ENCODE measurements at regions not wholly inside any gene's neighbourhood (a gene's known extent, or its start where the extent isn't known, plus 50 kb on each side); places are given as distances from the start of the nearest gene placed in this dataset.

GRCh38 chr6:4521070-4521469 lies 255.1 kb upstream of the CDYL start:
- H3K27ac Mint-ChIP-seq = no peak overlapping the region
- H3K9me3 Mint-ChIP-seq = peaks cover 7% of the 10 kb centered on the region
- no peak overlapping the region for H3K4me3 Mint-ChIP-seq
- H3K4me1 Mint-ChIP-seq = no peaks in the 10 kb centered on the region
- no peak for ATAC-seq (replicated peaks)
- H3K27me3 Mint-ChIP-seq = peaks cover 20% of the 10 kb centered on the region
- no peaks in the 10 kb centered on the region for H3K36me3 Mint-ChIP-seq (ENCODE audit: low read depth)

- H3K27ac Mint-ChIP-seq = no peak overlapping the region
- H3K36me3 Mint-ChIP-seq (ENCODE audit: low read depth) = no peaks in the 10 kb centered on the region
- H3K4me3 Mint-ChIP-seq = no peak overlapping the region
- H3K27me3 Mint-ChIP-seq = peaks cover 16% of the 10 kb centered on the region
- H3K4me1 Mint-ChIP-seq = no peaks in the 10 kb centered on the region
- no peak for ATAC-seq (replicated peaks)
- H3K9me3 Mint-ChIP-seq = peaks cover 7% of the 10 kb centered on the region
These were observed 257.7 kb upstream of the CDYL start for GRCh38 chr6:4518506-4518905.

DNA sequence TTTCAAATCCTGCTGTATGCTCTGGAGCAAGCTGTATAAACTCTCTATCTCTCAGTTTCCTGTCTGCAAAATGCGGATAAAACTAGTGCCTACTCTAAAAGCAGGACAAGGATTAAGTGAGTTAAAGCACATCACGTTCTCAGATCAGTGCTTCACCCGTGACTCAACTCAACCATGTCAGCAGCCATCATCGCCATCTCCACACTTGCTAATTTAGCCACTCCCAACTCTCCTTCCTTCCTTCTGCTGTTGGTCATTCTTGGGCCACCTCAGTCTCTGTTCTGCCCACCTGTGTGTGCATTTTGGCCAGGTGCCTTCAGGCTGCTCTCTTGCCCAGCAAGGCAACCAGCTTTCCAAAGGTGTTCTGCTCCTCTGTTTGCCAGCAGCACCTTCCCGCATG lies 260.0 kb upstream of the CDYL start:
- H3K4me3 Mint-ChIP-seq = no peak overlapping the region
- no peaks in the 10 kb centered on the region for H3K36me3 Mint-ChIP-seq (ENCODE audit: low read depth)
- H3K27ac Mint-ChIP-seq = no peak overlapping the region
- no peaks in the 10 kb centered on the region for H3K4me1 Mint-ChIP-seq
- peaks cover 7% of the 10 kb centered on the region for H3K9me3 Mint-ChIP-seq
- ATAC-seq (replicated peaks) = no peak
- peaks cover 2% of the 10 kb centered on the region for H3K27me3 Mint-ChIP-seq

GRCh38 chr6:4513561-4513960 lies 262.6 kb upstream of the CDYL start:
- Mint-ChIP-seq H3K27ac (no peak overlapping the region), H3K9me3 (no peaks in the 10 kb centered on the region), H3K4me3 (no peak overlapping the region), H3K4me1 (no peaks in the 10 kb centered on the region), H3K27me3 (peaks cover 5% of the 10 kb centered on the region), H3K36me3 (ENCODE audit: low read depth) (no peaks in the 10 kb centered on the region)
- ATAC-seq (replicated peaks) = no peak

GRCh38 chr6:4512051-4512471 lies 264.1 kb upstream of the CDYL start:
- Mint-ChIP-seq H3K27ac (no peak overlapping the region), H3K4me3 (no peak overlapping the region), H3K9me3 (no peaks in the 10 kb centered on the region), H3K36me3 (ENCODE audit: low read depth) (no peaks in the 10 kb centered on the region), H3K4me1 (no peaks in the 10 kb centered on the region), H3K27me3 (peaks cover 5% of the 10 kb centered on the region)
- no peak for ATAC-seq (replicated peaks)

GRCh38 chr6:4511641-4512020 lies 264.6 kb upstream of the CDYL start:
- Mint-ChIP-seq H3K27ac (no peak overlapping the region), H3K4me3 (no peak overlapping the region), H3K4me1 (no peaks in the 10 kb centered on the region), H3K27me3 (peaks cover 5% of the 10 kb centered on the region), H3K36me3 (ENCODE audit: low read depth) (no peaks in the 10 kb centered on the region), H3K9me3 (no peaks in the 10 kb centered on the region)
- ATAC-seq (replicated peaks) = no peak

GRCh38 chr6:4510906-4511640 lies 265.1 kb upstream of the CDYL start:
- Mint-ChIP-seq H3K27me3 (peaks cover 5% of the 10 kb centered on the region), H3K4me3 (no peak overlapping the region), H3K4me1 (no peaks in the 10 kb centered on the region), H3K9me3 (no peaks in the 10 kb centered on the region), H3K27ac (no peak overlapping the region), H3K36me3 (ENCODE audit: low read depth) (no peaks in the 10 kb centered on the region)
- no peak for ATAC-seq (replicated peaks)

GRCh38 chr6:4510317-4510716 lies 265.9 kb upstream of the CDYL start:
- Mint-ChIP-seq H3K4me1 (no peaks in the 10 kb centered on the region), H3K4me3 (no peak overlapping the region), H3K36me3 (ENCODE audit: low read depth) (no peaks in the 10 kb centered on the region), H3K27me3 (peaks cover 5% of the 10 kb centered on the region), H3K9me3 (no peaks in the 10 kb centered on the region), H3K27ac (no peak overlapping the region)
- no peak for ATAC-seq (replicated peaks)

GRCh38 chr6:4509506-4509905 lies 266.7 kb upstream of the CDYL start:
- Mint-ChIP-seq H3K4me3 (no peak overlapping the region), H3K36me3 (ENCODE audit: low read depth) (no peaks in the 10 kb centered on the region), H3K27ac (no peak overlapping the region), H3K4me1 (no peaks in the 10 kb centered on the region), H3K27me3 (peaks cover 5% of the 10 kb centered on the region), H3K9me3 (no peaks in the 10 kb centered on the region)
- no peak for ATAC-seq (replicated peaks)

DNA sequence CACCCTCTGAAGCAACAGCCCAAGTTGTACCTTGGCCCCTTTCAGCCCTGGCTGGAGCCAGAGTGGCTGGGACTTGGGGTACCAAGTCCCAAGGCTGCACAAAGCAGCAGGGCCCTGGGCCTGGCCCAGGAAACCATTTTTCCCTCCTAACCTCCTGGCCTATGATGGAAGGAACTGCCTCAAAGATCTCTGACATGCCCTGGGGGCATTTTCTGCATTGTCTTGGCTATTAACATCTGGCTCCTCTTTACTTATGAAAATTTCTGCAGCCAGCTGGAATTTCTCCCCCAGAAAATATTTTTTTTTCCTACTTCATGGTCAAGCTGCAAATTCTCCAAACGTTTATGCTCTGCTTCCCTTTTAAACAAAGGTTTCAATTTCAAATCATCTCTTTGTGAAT lies 269.4 kb upstream of the CDYL start:
- no peak overlapping the region for H3K27ac Mint-ChIP-seq
- H3K27me3 Mint-ChIP-seq = peaks cover 14% of the 10 kb centered on the region
- H3K36me3 Mint-ChIP-seq (ENCODE audit: low read depth) = no peaks in the 10 kb centered on the region
- H3K4me3 Mint-ChIP-seq = no peak overlapping the region
- no peaks in the 10 kb centered on the region for H3K4me1 Mint-ChIP-seq
- no peaks in the 10 kb centered on the region for H3K9me3 Mint-ChIP-seq
- ATAC-seq (replicated peaks) = no peak

DNA sequence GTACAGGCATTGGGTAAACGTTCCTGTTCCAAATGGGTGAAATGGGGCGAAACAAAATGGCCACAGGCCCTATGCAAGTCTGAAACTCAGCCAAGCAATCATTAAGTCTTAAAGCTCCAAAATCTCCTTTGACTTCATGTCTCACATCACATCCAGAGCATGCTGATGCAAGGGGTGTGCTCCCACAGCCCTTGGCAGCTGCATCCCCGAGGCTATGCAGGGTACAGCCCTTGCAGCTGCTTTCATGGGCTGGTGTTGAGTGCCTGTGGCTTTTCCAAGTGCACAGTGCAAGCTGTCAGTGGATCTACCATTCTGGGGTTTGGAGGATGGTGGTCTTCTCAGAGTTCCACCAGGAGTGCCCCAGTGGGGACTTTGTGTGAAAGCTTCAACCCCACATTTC lies 270.0 kb upstream of the CDYL start:
- H3K4me1 Mint-ChIP-seq = no peaks in the 10 kb centered on the region
- H3K27me3 Mint-ChIP-seq = peaks cover 14% of the 10 kb centered on the region
- H3K9me3 Mint-ChIP-seq = no peaks in the 10 kb centered on the region
- H3K4me3 Mint-ChIP-seq = no peak overlapping the region
- no peak overlapping the region for H3K27ac Mint-ChIP-seq
- H3K36me3 Mint-ChIP-seq (ENCODE audit: low read depth) = no peaks in the 10 kb centered on the region
- no peak for ATAC-seq (replicated peaks)

- H3K9me3 Mint-ChIP-seq = no peaks in the 10 kb centered on the region
- no peaks in the 10 kb centered on the region for H3K4me1 Mint-ChIP-seq
- H3K36me3 Mint-ChIP-seq (ENCODE audit: low read depth) = no peaks in the 10 kb centered on the region
- H3K4me3 Mint-ChIP-seq = no peak overlapping the region
- H3K27me3 Mint-ChIP-seq = peaks cover 14% of the 10 kb centered on the region
- no peak for ATAC-seq (replicated peaks)
- H3K27ac Mint-ChIP-seq = no peak overlapping the region
These were observed 271.5 kb upstream of the CDYL start for GRCh38 chr6:4504700-4505099.

DNA sequence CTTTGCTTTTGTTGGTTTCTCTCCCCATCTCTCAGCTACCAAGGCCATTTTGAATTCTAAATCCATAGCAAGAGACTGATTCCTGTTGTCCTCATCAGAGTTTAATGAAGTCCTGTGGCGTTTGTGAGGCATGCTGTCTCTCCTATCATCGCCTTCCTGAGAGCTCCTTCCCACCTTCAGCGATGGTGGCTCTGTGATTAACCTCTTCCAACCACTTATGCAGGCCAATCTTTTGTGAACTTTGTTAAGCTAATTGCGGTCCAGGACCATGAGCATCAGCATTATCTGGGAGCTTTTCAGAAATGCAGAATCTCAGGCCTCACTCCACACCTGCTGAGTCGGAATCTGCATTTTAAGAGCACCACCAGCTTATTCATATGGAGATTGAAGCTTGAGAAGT lies 272.5 kb upstream of the CDYL start:
- Mint-ChIP-seq H3K9me3 (no peaks in the 10 kb centered on the region), H3K4me3 (no peak overlapping the region), H3K36me3 (ENCODE audit: low read depth) (no peaks in the 10 kb centered on the region), H3K27me3 (peaks cover 9% of the 10 kb centered on the region), H3K27ac (no peak overlapping the region), H3K4me1 (no peaks in the 10 kb centered on the region)
- ATAC-seq (replicated peaks) = no peak

DNA sequence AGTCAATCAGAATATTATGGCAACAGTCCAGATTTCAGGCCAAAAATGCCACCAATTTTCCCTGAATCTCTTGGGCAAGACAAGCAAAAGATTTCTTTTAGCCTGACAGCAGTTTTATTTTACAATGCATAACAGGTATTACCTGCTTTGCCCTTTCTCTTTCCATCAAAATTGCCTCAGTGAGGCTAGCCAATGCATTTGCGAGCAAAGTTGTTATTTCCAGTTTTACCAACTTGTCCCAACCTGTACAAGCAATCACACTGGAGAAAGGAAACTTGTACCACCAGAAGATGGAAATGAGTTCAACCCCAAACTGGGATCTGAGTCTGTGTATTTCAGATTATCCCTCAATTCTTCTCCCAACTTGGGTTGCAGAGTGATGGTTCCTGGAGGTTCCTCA lies 279.9 kb upstream of the CDYL start:
- Mint-ChIP-seq H3K9me3 (no peaks in the 10 kb centered on the region), H3K4me3 (no peak overlapping the region), H3K27me3 (peaks cover 11% of the 10 kb centered on the region), H3K27ac (no peak overlapping the region), H3K36me3 (ENCODE audit: low read depth) (no peaks in the 10 kb centered on the region), H3K4me1 (no peaks in the 10 kb centered on the region)
- no peak for ATAC-seq (replicated peaks)

GRCh38 chr6:4491501-4492260 lies 284.5 kb upstream of the CDYL start:
- H3K9me3 Mint-ChIP-seq = peaks cover 11% of the 10 kb centered on the region

More at GRCh38 chr6:4491501-4492260, 284.5 kb upstream of the CDYL start:
- no peaks in the 10 kb centered on the region for H3K4me1 Mint-ChIP-seq
- no peak overlapping the region for H3K4me3 Mint-ChIP-seq
- H3K27ac Mint-ChIP-seq = no peak overlapping the region
- no peaks in the 10 kb centered on the region for H3K36me3 Mint-ChIP-seq (ENCODE audit: low read depth)
- no peak for ATAC-seq (replicated peaks)
- peaks cover 11% of the 10 kb centered on the region for H3K27me3 Mint-ChIP-seq

All from activated T-helper 17 cell treated with anti-CD3 and anti-CD28 coated beads, Interleukin-2, amount 50 U/mL, for 72 hours (primary cell).